ENCODE measurements at regions not wholly inside any gene's neighbourhood (a gene's known extent, or its start where the extent isn't known, plus 50 kb on each side); places are given as distances from the start of the nearest gene placed in this dataset.

DNA sequence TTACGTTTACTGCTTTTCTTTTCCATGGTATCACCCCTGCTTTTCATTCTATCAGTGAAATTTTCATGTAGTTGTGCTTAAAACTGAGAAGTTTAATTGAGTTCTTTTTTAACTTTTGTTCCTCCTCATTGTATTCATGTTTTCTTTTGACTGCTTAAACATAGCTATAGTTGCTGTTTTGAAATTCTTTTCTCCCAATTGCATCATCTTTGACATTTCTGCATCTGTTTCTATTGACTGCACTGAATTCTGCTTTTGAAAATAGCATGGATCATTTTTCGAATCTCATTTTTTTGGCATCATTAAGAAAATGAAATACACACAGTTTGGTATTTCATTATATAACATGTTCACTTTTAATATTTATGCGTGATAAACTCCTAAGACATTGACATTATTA, 694.9 kb downstream of the MECOM start:
- TF ChIP-seq EZH2 (IDR thresholded peaks at IDR 0.05; ENCODE audit: low read depth) = no peak
- TF ChIP-seq, protein P1, sequence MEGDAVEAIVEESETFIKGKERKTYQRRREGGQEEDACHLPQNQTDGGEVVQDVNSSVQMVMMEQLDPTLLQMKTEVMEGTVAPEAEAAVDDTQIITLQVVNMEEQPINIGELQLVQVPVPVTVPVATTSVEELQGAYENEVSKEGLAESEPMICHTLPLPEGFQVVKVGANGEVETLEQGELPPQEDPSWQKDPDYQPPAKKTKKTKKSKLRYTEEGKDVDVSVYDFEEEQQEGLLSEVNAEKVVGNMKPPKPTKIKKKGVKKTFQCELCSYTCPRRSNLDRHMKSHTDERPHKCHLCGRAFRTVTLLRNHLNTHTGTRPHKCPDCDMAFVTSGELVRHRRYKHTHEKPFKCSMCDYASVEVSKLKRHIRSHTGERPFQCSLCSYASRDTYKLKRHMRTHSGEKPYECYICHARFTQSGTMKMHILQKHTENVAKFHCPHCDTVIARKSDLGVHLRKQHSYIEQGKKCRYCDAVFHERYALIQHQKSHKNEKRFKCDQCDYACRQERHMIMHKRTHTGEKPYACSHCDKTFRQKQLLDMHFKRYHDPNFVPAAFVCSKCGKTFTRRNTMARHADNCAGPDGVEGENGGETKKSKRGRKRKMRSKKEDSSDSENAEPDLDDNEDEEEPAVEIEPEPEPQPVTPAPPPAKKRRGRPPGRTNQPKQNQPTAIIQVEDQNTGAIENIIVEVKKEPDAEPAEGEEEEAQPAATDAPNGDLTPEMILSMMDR (conservative IDR thresholded peaks at IDR 0.05) = no peak
- Histone ChIP-seq H3K27me3 (ENCODE audit: insufficient read depth, low read depth) (no peaks in the 10 kb centered on the region), H4K20me1 (ENCODE audit: insufficient read depth) (no peaks in the 10 kb centered on the region), H3K27ac (no peak overlapping the region), H3K4me2 (no peak overlapping the region), H3K79me2 (ENCODE audit: low read depth) (no peaks in the 10 kb centered on the region), H3K4me1 (replicated peaks; ENCODE audit: insufficient read depth) (no peaks in the 10 kb centered on the region), H3K36me3 (ENCODE audit: low read depth) (no peaks in the 10 kb centered on the region), H3K9me3 (ENCODE audit: insufficient read depth, low read depth) (no peaks in the 10 kb centered on the region), H3K4me3 (no peak overlapping the region), H3K9me2 (ENCODE audit: insufficient read depth) (no peaks in the 10 kb centered on the region), H2AFZ (no peak overlapping the region; the same call in 1 of the 2 replicates), H3F3A (ENCODE audit: insufficient read depth, low read depth) (no peaks in the 10 kb centered on the region)
- no peak for DNase-seq
- CTCF ChIA-PET = no interaction called here
- POLR2A ChIA-PET (ENCODE audit: unreplicated experiment) = interaction anchor here (0.6 kb wide), 1 partner anchor 8 kb away, joined by 16 read pairs; no protein-coding TSS in a partner anchor
- no TSS peak for BruUV-seq (replicated peaks)
- intact Hi-C loops (cut with micrococcal nuclease; ENCODE audit: unreplicated experiment) = loop anchor here (5.0 kb wide), 1 partner anchor 154 kb away; no protein-coding TSS in a partner anchor

DNA sequence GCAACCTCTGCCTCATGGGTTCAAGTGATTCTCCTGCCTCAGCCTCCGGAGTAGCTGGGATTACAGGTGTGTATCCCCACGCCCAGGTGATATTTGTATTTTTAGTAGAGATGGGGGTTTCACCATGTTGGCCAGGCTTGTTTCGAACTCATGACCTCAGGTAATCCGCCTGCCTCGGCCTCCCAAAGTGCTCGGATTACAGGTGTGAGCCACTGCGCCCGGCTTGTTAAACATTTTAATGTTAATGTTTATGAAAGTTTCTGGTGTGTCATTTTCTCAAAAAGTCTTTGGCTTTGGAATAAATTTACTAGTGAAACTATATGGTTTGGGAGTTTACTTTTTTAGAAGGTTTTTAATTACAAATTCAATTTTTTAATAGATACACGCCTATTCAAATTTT, 698.8 kb downstream of the MECOM start:
- no peak for TF ChIP-seq EZH2 (IDR thresholded peaks at IDR 0.05; ENCODE audit: low read depth)
- TF ChIP-seq, protein P1 (conservative IDR thresholded peaks at IDR 0.05) = no peak
- no peaks in the 10 kb centered on the region for H3K27me3 ChIP-seq (ENCODE audit: insufficient read depth, low read depth)
- no TSS peak for BruUV-seq (replicated peaks)
- no peaks in the 10 kb centered on the region for H3K9me2 ChIP-seq (ENCODE audit: insufficient read depth)
- no peaks in the 10 kb centered on the region for H4K20me1 ChIP-seq (ENCODE audit: insufficient read depth)
- ChIA-PET POLR2A (ENCODE audit: unreplicated experiment) (interaction anchor here (0.6 kb wide), 1 partner anchor 100 kb away, joined by 5 read pairs; no protein-coding TSS in a partner anchor), CTCF (interaction anchor here (0.6 kb wide), 1 partner anchor 453 kb away, joined by 4 read pairs; no protein-coding TSS in a partner anchor)
- H3F3A ChIP-seq (ENCODE audit: insufficient read depth, low read depth) = no peaks in the 10 kb centered on the region
- H3K4me3 ChIP-seq = no peak overlapping the region
- H3K79me2 ChIP-seq (ENCODE audit: low read depth) = no peaks in the 10 kb centered on the region
- intact Hi-C loops (cut with micrococcal nuclease; ENCODE audit: unreplicated experiment) = loop anchor here (1.0 to 5.0 kb wide), 2 partner anchors 21 to 158 kb away; no protein-coding TSS in a partner anchor
- no peak overlapping the region for H2AFZ ChIP-seq
- no peak for DNase-seq
- H3K27ac ChIP-seq = no peak overlapping the region
- no peak overlapping the region for H3K4me2 ChIP-seq
- no peaks in the 10 kb centered on the region for H3K4me1 ChIP-seq (replicated peaks; ENCODE audit: insufficient read depth)
- H3K9me3 ChIP-seq (ENCODE audit: insufficient read depth, low read depth) = no peaks in the 10 kb centered on the region
- no peaks in the 10 kb centered on the region for H3K36me3 ChIP-seq (ENCODE audit: low read depth)

DNA sequence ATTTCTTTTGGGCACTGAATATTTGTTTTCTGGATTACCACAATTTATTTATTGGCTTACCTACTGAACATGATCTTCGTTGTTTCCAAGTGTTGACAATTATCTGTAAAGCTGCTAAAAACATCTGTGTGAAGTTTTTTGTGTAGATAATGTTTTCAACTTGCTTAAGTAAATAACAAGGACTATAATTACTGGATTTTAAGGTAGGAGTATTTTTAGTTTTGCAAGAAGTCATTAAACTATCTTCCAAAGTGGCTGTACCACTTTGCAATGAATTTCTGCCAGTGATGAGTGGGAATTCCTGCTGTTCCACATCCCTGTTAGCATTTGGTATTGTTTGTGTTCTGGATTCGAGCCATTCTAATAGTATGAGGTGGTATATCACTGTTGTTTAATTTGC, 702.2 kb downstream of the MECOM start:
- no peak for DNase-seq
- no peaks in the 10 kb centered on the region for H3K36me3 ChIP-seq (ENCODE audit: low read depth)
- H3K9me2 ChIP-seq (ENCODE audit: insufficient read depth) = no peaks in the 10 kb centered on the region
- H3K4me1 ChIP-seq (replicated peaks; ENCODE audit: insufficient read depth) = no peaks in the 10 kb centered on the region
- no peaks in the 10 kb centered on the region for H3K79me2 ChIP-seq (ENCODE audit: low read depth)
- no peaks in the 10 kb centered on the region for H3F3A ChIP-seq (ENCODE audit: insufficient read depth, low read depth)
- no peak overlapping the region for H2AFZ ChIP-seq
- ChIA-PET POLR2A (ENCODE audit: unreplicated experiment) (no interaction called here), CTCF (no interaction called here)
- no peak overlapping the region for H3K4me3 ChIP-seq
- H3K4me2 ChIP-seq = no peak overlapping the region
- H3K27ac ChIP-seq = no peak overlapping the region
- no peaks in the 10 kb centered on the region for H4K20me1 ChIP-seq (ENCODE audit: insufficient read depth)
- no peak for TF ChIP-seq EZH2 (IDR thresholded peaks at IDR 0.05; ENCODE audit: low read depth)
- TF ChIP-seq, protein P1 (conservative IDR thresholded peaks at IDR 0.05) = no peak
- intact Hi-C loops (cut with micrococcal nuclease; ENCODE audit: unreplicated experiment) = no loop called here
- H3K9me3 ChIP-seq (ENCODE audit: insufficient read depth, low read depth) = no peaks in the 10 kb centered on the region
- no peaks in the 10 kb centered on the region for H3K27me3 ChIP-seq (ENCODE audit: insufficient read depth, low read depth)
- no TSS peak for BruUV-seq (replicated peaks)

All from PC-9 (cell line).